ENCODE measurements at regions not wholly inside any gene's neighbourhood (a gene's known extent, or its start where the extent isn't known, plus 50 kb on each side); places are given as distances from the start of the nearest gene placed in this dataset.

GRCh38 chr5:110086658-110087388, 397.1 kb downstream of the MAN2A1 start:
- no peak overlapping the region for H3K4me3 ChIP-seq (replicated peaks in 1 of 2; ENCODE audit: low read depth in 1 of 2, low read length in 2 of 2)
- H3K79me2 ChIP-seq (ENCODE audit: insufficient read depth, low read length): no peaks in the 10 kb centered on the region
- no peak overlapping the region for H3K9ac ChIP-seq (ENCODE audit: low read length)
- no peaks in the 10 kb centered on the region for H4K20me1 ChIP-seq (ENCODE audit: insufficient read depth)
- H3K9me2 ChIP-seq (ENCODE audit: insufficient read depth): no peaks in the 10 kb centered on the region
- H3K27ac ChIP-seq (ENCODE audit: low read depth, low read length): no peak overlapping the region
- H3K9me3 ChIP-seq (ENCODE audit: control insufficient read depth in 1 of 2, insufficient read depth in 1 of 2, low read depth in 1 of 2, low read length in 2 of 2): no peaks in the 10 kb centered on the region
- no peaks in the 10 kb centered on the region for H3K27me3 ChIP-seq (ENCODE audit: insufficient read depth, low read length)
- BruUV-seq (replicated peaks): no TSS peak
- intact Hi-C loops (cut with micrococcal nuclease): no loop called here
- no peaks in the 10 kb centered on the region for H3K36me3 ChIP-seq (ENCODE audit: control insufficient read depth in 1 of 2, insufficient read depth in 2 of 2, low read length in 2 of 2)
- DNase-seq (ENCODE audit: low read depth, low spot score) (no peak), ATAC-seq (no peak)
- RAD21 ChIA-PET (ENCODE audit: low non-redundant PET in 1 of 2, low total read pairs in 2 of 2, uncharacterized antibody in 2 of 2, unreplicated experiment in 2 of 2): no interaction called here
- TF ChIP-seq JUND (IDR thresholded peaks at IDR 0.05) (no peak), YY1 (IDR thresholded peaks at IDR 0.05; ENCODE audit: extremely low read depth, insufficient replicate concordance, low read depth, low read length) (no peak), CBX3 (IDR thresholded peaks at IDR 0.05; ENCODE audit: low read depth) (no peak), EZH2phosphoT487 (IDR thresholded peaks at IDR 0.05; ENCODE audit: borderline replicate concordance) (no peak), SIN3A (IDR thresholded peaks at IDR 0.05; ENCODE audit: low read depth) (no peak), FOSL1 (IDR thresholded peaks at IDR 0.05; ENCODE audit: low read depth) (no peak), TCF7L2 (IDR thresholded peaks at IDR 0.05; ENCODE audit: borderline replicate concordance, extremely low read depth, insufficient read depth, insufficient read length) (no peak), CEBPB (IDR thresholded peaks at IDR 0.05; ENCODE audit: low read depth) (no peak), EZH2 (IDR thresholded peaks at IDR 0.05) (no peak), SP1 (IDR thresholded peaks at IDR 0.05; ENCODE audit: low read depth) (no peak), ELF1 (IDR thresholded peaks at IDR 0.05; ENCODE audit: borderline replicate concordance, low read depth) (no peak), ATF3 (IDR thresholded peaks at IDR 0.05) (no peak), ZBTB33 (IDR thresholded peaks at IDR 0.05; ENCODE audit: extremely low read depth, insufficient replicate concordance, low read length) (no peak), REST (IDR thresholded peaks at IDR 0.05; ENCODE audit: low read depth) (no peak), SRF (IDR thresholded peaks at IDR 0.05; ENCODE audit: low read depth) (no peak), EGR1 (IDR thresholded peaks at IDR 0.05; ENCODE audit: low read depth) (no peak), RAD21 (IDR thresholded peaks at IDR 0.05; ENCODE audit: low read depth) (no peak)
- TF ChIP-seq, protein P1, sequence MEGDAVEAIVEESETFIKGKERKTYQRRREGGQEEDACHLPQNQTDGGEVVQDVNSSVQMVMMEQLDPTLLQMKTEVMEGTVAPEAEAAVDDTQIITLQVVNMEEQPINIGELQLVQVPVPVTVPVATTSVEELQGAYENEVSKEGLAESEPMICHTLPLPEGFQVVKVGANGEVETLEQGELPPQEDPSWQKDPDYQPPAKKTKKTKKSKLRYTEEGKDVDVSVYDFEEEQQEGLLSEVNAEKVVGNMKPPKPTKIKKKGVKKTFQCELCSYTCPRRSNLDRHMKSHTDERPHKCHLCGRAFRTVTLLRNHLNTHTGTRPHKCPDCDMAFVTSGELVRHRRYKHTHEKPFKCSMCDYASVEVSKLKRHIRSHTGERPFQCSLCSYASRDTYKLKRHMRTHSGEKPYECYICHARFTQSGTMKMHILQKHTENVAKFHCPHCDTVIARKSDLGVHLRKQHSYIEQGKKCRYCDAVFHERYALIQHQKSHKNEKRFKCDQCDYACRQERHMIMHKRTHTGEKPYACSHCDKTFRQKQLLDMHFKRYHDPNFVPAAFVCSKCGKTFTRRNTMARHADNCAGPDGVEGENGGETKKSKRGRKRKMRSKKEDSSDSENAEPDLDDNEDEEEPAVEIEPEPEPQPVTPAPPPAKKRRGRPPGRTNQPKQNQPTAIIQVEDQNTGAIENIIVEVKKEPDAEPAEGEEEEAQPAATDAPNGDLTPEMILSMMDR (IDR thresholded peaks at IDR 0.05 in 2 of 3, conservative IDR thresholded peaks at IDR 0.05 in 1 of 3; ENCODE audit: borderline replicate concordance in 1 of 3, insufficient read depth in 1 of 3, low read depth in 2 of 3, low read length in 2 of 3): no peak
- TF ChIP-seq, protein P2, sequence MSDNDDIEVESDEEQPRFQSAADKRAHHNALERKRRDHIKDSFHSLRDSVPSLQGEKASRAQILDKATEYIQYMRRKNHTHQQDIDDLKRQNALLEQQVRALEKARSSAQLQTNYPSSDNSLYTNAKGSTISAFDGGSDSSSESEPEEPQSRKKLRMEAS (IDR thresholded peaks at IDR 0.05): no peak
- no peak overlapping the region for H3K4me2 ChIP-seq (ENCODE audit: low read length)
- CTCF ChIA-PET: no interaction called here
- H3K4me1 ChIP-seq (ENCODE audit: control insufficient read depth in 1 of 2, insufficient read depth in 2 of 2, low read length in 2 of 2): no peaks in the 10 kb centered on the region
- no peak overlapping the region for H2AFZ ChIP-seq (ENCODE audit: low read depth, low read length, poor library complexity, severe bottlenecking)
- POLR2A ChIA-PET: no interaction called here
